Liver (tissue), 3 donors: ENCODE measurements at regions not wholly inside any gene's neighbourhood (a gene's known extent, or its start where the extent isn't known, plus 50 kb on each side); places are given as distances from the start of the nearest gene placed in this dataset.

ENCODE experiments used
- ATF3 ChIP-seq: IDR thresholded peaks from 2 replicates; pipeline ENCODE4 v1.6.1; 2016; ENCODE audit warnings: antibody characterized with exemption
- CTCF ChIP-seq: fragments of 150-350 bp; IDR thresholded peaks from 2 replicates; pipeline ENCODE4 v1.5.1; 2017; ENCODE audit warnings: improper control_type of control experiment, low read depth, low read length; ENCODE audit not compliant: missing input control
- EGR1 ChIP-seq, 2 donors: IDR thresholded peaks; 2 replicates each; pipeline ENCODE4 v1.6.1; 2016 to 2018; ENCODE audit warnings: antibody characterized with exemption in 2 of 2, low read depth in 2 of 2
- JUND ChIP-seq, 2 donors: IDR thresholded peaks; 2 replicates each; pipeline ENCODE4 v1.6.1; 2016; ENCODE audit warnings: antibody characterized with exemption in 2 of 2
- MAX ChIP-seq: IDR thresholded peaks from 2 replicates; pipeline ENCODE4 v1.6.1; 2016; ENCODE audit warnings: antibody characterized with exemption
- RAD21 ChIP-seq, 2 donors: IDR thresholded peaks; 2 replicates each; pipeline ENCODE4 v1.6.1; 2016; ENCODE audit warnings: antibody characterized with exemption in 2 of 2, mild to moderate bottlenecking in 2 of 2
- REST ChIP-seq: IDR thresholded peaks from 2 replicates; pipeline ENCODE4 v1.6.1; 2016; ENCODE audit warnings: antibody characterized with exemption, mild to moderate bottlenecking
- SP1 ChIP-seq: IDR thresholded peaks from 2 replicates; pipeline ENCODE4 v1.6.1; 2018; ENCODE audit warnings: antibody characterized with exemption, mild to moderate bottlenecking
- YY1 ChIP-seq: IDR thresholded peaks from 2 replicates; pipeline ENCODE4 v1.6.1; 2016; ENCODE audit warnings: antibody characterized with exemption, mild to moderate bottlenecking
- donor health status: healthy.
- donor health status: healthy.

DNA sequence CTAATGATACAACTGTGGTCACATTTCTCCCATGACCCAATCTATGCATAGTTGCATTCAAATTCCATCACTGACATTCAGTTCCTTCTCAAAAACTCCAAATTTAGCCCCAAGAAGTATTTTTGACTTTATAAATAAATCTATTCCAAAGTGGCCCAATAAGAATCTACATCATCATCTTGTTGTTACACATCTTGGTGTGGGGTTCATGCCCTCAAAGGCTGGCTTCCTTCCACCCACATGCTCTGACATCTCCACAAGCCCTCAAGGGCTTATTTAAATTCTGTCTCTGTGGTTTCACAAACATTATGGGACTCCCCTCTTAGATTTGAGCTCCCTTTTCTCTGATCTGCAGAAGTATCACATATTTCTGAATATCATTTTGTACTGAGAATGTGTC lies 585.3 kb upstream of the BTBD3 start:
- TF ChIP-seq RAD21 (IDR thresholded peaks at IDR 0.05) (no peak), SP1 (no peak), EGR1 (IDR thresholded peaks at IDR 0.05; ENCODE audit: low read depth in 2 of 2) (no peak), YY1 (no peak), REST (no peak), CTCF (no peak), JUND (IDR thresholded peaks at IDR 0.05) (no peak), ATF3 (no peak), MAX (no peak)
